Nephron progenitor cell (in vitro differentiated cells): ENCODE measurements at regions not wholly inside any gene's neighbourhood (a gene's known extent, or its start where the extent isn't known, plus 50 kb on each side); places are given as distances from the start of the nearest gene placed in this dataset.
"Not testable (repeated sequence)": the region's sequence is repeated elsewhere in the genome, so short reads cannot be mapped to it uniquely, and the experiment has no call there.

Experiments
- DNase-seq: peaks from one replicate; pipeline ENCODE4 v3.0.0; 2021
- H3K27ac Mint-ChIP-seq: 2 replicates; pipeline ENCODE4 v1.8.0; 2021; ENCODE audit warnings: mild to moderate bottlenecking, moderate library complexity, mixed read lengths
- H3K27me3 Mint-ChIP-seq: 2 replicates; pipeline ENCODE4 v1.8.0; 2021; ENCODE audit warnings: mild to moderate bottlenecking, low read depth, mixed read lengths; ENCODE audit not compliant: poor library complexity
- H3K36me3 Mint-ChIP-seq: 2 replicates; pipeline ENCODE4 v1.8.0; 2021; ENCODE audit warnings: low read depth, mixed read lengths
- H3K4me1 Mint-ChIP-seq: 2 replicates; pipeline ENCODE4 v1.8.0; 2021; ENCODE audit warnings: mixed read lengths
- H3K4me3 Mint-ChIP-seq: 2 replicates; pipeline ENCODE4 v1.8.0; 2021; ENCODE audit warnings: mild to moderate bottlenecking, moderate library complexity, mixed read lengths
- H3K9me3 Mint-ChIP-seq: 2 replicates; pipeline ENCODE4 v1.8.0; 2021; ENCODE audit warnings: mild to moderate bottlenecking, moderate library complexity, mixed read lengths
- CTCF ChIP-seq: fragments of 200-600 bp; sonication (generic); IDR thresholded peaks from 2 replicates; pipeline ENCODE4 v1.5.0; 2021; ENCODE audit warnings: antibody characterized with exemption

- no peaks in the 10 kb centered on the region for H3K36me3 Mint-ChIP-seq
- H3K4me1 Mint-ChIP-seq: no peaks in the 10 kb centered on the region
- H3K9me3 Mint-ChIP-seq: peaks cover 15% of the 10 kb centered on the region
- TF ChIP-seq CTCF: no peak
- no peak overlapping the region for H3K4me3 Mint-ChIP-seq
- H3K27ac Mint-ChIP-seq: no peak overlapping the region
- no peaks in the 10 kb centered on the region for H3K27me3 Mint-ChIP-seq
- DNase-seq: no peak
Measured at GRCh38 chr17:53470626-53471025, 352.1 kb upstream of the KIF2B start.

DNA sequence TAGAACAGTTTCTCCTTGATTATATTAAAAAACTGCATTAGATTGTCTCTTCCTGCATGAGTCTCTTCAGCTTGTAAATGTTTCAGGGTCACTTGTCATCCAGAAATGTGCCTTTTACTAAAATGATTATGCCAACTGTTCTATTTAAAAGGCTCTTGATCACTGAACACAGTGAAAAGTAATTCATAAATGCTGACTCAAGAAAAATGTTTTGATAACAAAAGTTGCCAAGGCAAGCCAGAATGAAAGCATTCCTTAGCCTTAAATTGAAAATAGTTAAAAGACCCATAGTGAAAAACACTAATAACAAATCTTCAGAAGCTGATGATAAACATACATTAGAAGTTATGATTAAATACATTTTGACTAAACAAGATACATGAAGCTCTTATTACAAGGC is 356.0 kb upstream of the KIF2B start:
- DNase-seq: no peak
- Mint-ChIP-seq H3K36me3 (no peaks in the 10 kb centered on the region), H3K9me3 (peaks cover 15% of the 10 kb centered on the region)

DNA sequence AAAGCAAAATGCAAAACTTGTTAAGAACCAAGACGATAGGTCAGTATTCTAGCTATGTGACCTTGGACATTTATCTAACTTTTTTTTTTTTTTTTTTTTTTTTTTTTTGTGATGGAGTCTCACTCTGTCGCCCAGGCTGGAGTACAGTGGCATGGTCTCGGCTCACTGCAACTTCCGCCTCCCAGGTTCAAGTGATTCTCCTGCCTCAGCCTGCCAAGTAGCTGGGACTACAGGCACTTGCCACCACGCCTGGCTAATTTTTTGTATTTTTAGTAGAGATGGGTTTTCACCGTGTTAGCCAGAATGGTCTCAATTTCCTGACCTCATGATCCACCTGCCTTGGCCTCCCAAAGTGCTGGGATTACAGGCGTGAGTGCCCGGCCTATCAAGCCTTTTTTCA is 358.3 kb upstream of the KIF2B start:
- H3K9me3 Mint-ChIP-seq: peaks cover 22% of the 10 kb centered on the region
- not testable (repeated sequence) for H3K4me1 Mint-ChIP-seq, DNase-seq, H3K27me3 Mint-ChIP-seq, H3K4me3 Mint-ChIP-seq, H3K27ac Mint-ChIP-seq, H3K36me3 Mint-ChIP-seq

More for the DNA sequence above, 356.0 kb upstream of the KIF2B start:
- no peak for TF ChIP-seq CTCF
- H3K27ac Mint-ChIP-seq: no peak overlapping the region
- H3K27me3 Mint-ChIP-seq: no peaks in the 10 kb centered on the region
- no peaks in the 10 kb centered on the region for H3K4me1 Mint-ChIP-seq
- H3K4me3 Mint-ChIP-seq: no peak overlapping the region

GRCh38 chr17:53463363-53463762 is 359.4 kb upstream of the KIF2B start:
- H3K27me3 Mint-ChIP-seq: peaks cover 3% of the 10 kb centered on the region
- no peak overlapping the region for H3K27ac Mint-ChIP-seq
- H3K4me3 Mint-ChIP-seq: no peak overlapping the region
- no peaks in the 10 kb centered on the region for H3K4me1 Mint-ChIP-seq
- peaks cover 24% of the 10 kb centered on the region for H3K9me3 Mint-ChIP-seq
- no peak for TF ChIP-seq CTCF
- DNase-seq: no peak
- no peaks in the 10 kb centered on the region for H3K36me3 Mint-ChIP-seq

GRCh38 chr17:53462393-53462811 is 360.3 kb upstream of the KIF2B start:
- no peak for TF ChIP-seq CTCF

GRCh38 chr17:53455943-53456342 is 366.8 kb upstream of the KIF2B start:
- H3K4me1 Mint-ChIP-seq, H3K36me3 Mint-ChIP-seq, H3K27ac Mint-ChIP-seq: not testable (repeated sequence)

More at GRCh38 chr17:53462393-53462811, 360.3 kb upstream of the KIF2B start:
- Mint-ChIP-seq H3K9me3 (peaks cover 22% of the 10 kb centered on the region), H3K27ac (no peak overlapping the region), H3K4me3 (no peak overlapping the region), H3K27me3 (peaks cover 3% of the 10 kb centered on the region), H3K4me1 (no peaks in the 10 kb centered on the region), H3K36me3 (no peaks in the 10 kb centered on the region)
- DNase-seq: no peak

GRCh38 chr17:53454337-53454736 is 368.4 kb upstream of the KIF2B start:
- DNase-seq: no peak
- Mint-ChIP-seq H3K27me3 (peaks cover 3% of the 10 kb centered on the region), H3K36me3 (no peaks in the 10 kb centered on the region), H3K4me3 (no peak overlapping the region), H3K4me1 (no peaks in the 10 kb centered on the region), H3K27ac (no peak overlapping the region), H3K9me3 (peaks cover 15% of the 10 kb centered on the region)
- no peak for TF ChIP-seq CTCF

More at GRCh38 chr17:53455943-53456342, 366.8 kb upstream of the KIF2B start:
- not testable (repeated sequence) for DNase-seq, H3K4me3 Mint-ChIP-seq, H3K27me3 Mint-ChIP-seq
- H3K9me3 Mint-ChIP-seq: peaks cover 26% of the 10 kb centered on the region
